ENCODE measurements at regions not wholly inside any gene's neighbourhood (a gene's known extent, or its start where the extent isn't known, plus 50 kb on each side); places are given as distances from the start of the nearest gene placed in this dataset.

- H3F3A ChIP-seq (ENCODE audit: control insufficient read depth, insufficient read depth) = peaks cover 16% of the 10 kb centered on the region
- H3K36me3 ChIP-seq (ENCODE audit: control insufficient read depth, low read length) = peaks cover 10% of the 10 kb centered on the region
- TF ChIP-seq EZH2phosphoT487 (IDR thresholded peaks at IDR 0.05; ENCODE audit: borderline replicate concordance, low read length) = no peak
- no peak for TF ChIP-seq CTCF (IDR thresholded peaks at IDR 0.05; ENCODE audit: low read depth, low read length, poor library complexity, severe bottlenecking)
- peaks cover 4% of the 10 kb centered on the region; the same call in 1 of the 2 replicates for H3K79me2 ChIP-seq (ENCODE audit: control insufficient read depth, low read length)
- H3K27ac ChIP-seq (ENCODE audit: low read depth, low read length) = no peak overlapping the region
- no peaks in the 10 kb centered on the region for H3K27me3 ChIP-seq (ENCODE audit: control insufficient read depth, low read length)
- no peak overlapping the region for H3K4me2 ChIP-seq (ENCODE audit: low read length)
- peaks cover 73% of the 10 kb centered on the region for H3K4me1 ChIP-seq (ENCODE audit: control insufficient read depth, low read length)
- H3K4me3 ChIP-seq (ENCODE audit: low read length) = no peak overlapping the region
- H3K9me2 ChIP-seq (replicated peaks; ENCODE audit: control insufficient read depth, low read length) = no peaks in the 10 kb centered on the region
- H4K20me1 ChIP-seq (ENCODE audit: control insufficient read depth, insufficient read depth, low read depth, low read length) = no peaks in the 10 kb centered on the region
- no peaks in the 10 kb centered on the region for H3K9me3 ChIP-seq (ENCODE audit: control insufficient read depth, insufficient read depth, low read length)
Observed at GRCh38 chr17:77407321-77408277, 266.8 kb downstream of the SEC14L1 start.

GRCh38 chr17:77408284-77408683 is 267.5 kb downstream of the SEC14L1 start:
- Histone ChIP-seq H3K36me3 (ENCODE audit: control insufficient read depth, low read length) (peaks cover 10% of the 10 kb centered on the region), H3K79me2 (ENCODE audit: control insufficient read depth, low read length) (peaks cover 4% of the 10 kb centered on the region; the same call in 1 of the 2 replicates), H3K4me2 (ENCODE audit: low read length) (no peak overlapping the region)

DNA sequence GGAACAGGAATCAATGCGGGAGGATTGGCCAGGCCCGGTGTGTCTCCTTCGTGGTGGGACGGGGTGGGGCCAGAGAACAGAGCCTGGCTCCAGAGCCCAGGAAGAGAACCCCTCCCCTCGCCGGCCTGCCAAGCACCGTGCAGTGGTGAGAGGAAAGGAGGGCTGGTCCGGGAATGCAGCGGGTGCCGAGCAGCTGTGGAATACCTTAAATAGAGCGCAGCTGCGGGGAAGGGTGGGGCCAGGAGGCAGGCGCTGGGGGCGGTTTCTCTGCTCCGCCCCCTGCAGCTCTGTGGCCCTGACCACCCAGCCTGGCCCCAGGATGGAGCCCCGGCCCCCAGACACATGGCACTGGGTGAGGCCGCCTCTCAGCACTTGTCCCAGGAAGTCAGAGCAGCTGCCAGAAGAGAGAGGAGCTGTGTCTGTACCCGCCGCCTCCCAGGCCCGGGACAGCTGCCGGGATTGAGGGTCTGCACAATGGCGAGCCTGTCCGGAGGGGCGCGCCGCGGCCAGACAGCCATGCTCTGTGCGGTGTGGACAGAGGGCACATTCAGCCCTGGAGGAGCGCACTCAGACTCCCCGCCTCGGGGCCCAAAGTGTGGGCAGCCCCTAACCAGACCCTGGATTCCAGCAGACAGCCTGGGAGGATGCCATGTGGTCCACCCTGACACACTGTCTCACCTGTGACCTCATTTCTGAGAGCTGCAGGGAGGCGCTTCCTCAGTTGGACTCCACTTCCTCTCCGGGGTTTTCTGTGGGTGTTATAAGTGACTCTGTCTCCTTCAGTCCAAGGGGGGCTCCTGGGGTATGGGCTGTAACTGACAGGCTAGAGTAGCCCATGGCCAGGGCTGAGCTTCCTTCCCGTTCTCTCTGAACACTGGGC is 268.8 kb downstream of the SEC14L1 start:
- Histone ChIP-seq H3K27me3 (ENCODE audit: control insufficient read depth, low read length) (no peaks in the 10 kb centered on the region), H3K9me2 (replicated peaks; ENCODE audit: control insufficient read depth, low read length) (no peaks in the 10 kb centered on the region), H3K9me3 (ENCODE audit: control insufficient read depth, insufficient read depth, low read length) (no peaks in the 10 kb centered on the region), H3K36me3 (ENCODE audit: control insufficient read depth, low read length) (peaks cover 10% of the 10 kb centered on the region), H3K4me1 (ENCODE audit: control insufficient read depth, low read length) (peaks cover 60% of the 10 kb centered on the region), H3K27ac (ENCODE audit: low read depth, low read length) (no peak overlapping the region), H3K4me2 (ENCODE audit: low read length) (no peak overlapping the region), H3K4me3 (ENCODE audit: low read length) (no peak overlapping the region), H3F3A (ENCODE audit: control insufficient read depth, insufficient read depth) (peaks cover 16% of the 10 kb centered on the region), H4K20me1 (ENCODE audit: control insufficient read depth, insufficient read depth, low read depth, low read length) (no peaks in the 10 kb centered on the region), H3K79me2 (ENCODE audit: control insufficient read depth, low read length) (peaks cover 4% of the 10 kb centered on the region; the same call in 1 of the 2 replicates)
- TF ChIP-seq EZH2phosphoT487 (IDR thresholded peaks at IDR 0.05; ENCODE audit: borderline replicate concordance, low read length) (no peak), CTCF (IDR thresholded peaks at IDR 0.05; ENCODE audit: low read depth, low read length, poor library complexity, severe bottlenecking) (no peak)

More at GRCh38 chr17:77408284-77408683, 267.5 kb downstream of the SEC14L1 start:
- Histone ChIP-seq H4K20me1 (ENCODE audit: control insufficient read depth, insufficient read depth, low read depth, low read length) (no peaks in the 10 kb centered on the region), H3K9me2 (replicated peaks; ENCODE audit: control insufficient read depth, low read length) (no peaks in the 10 kb centered on the region), H3K9me3 (ENCODE audit: control insufficient read depth, insufficient read depth, low read length) (no peaks in the 10 kb centered on the region), H3K27me3 (ENCODE audit: control insufficient read depth, low read length) (no peaks in the 10 kb centered on the region), H3K27ac (ENCODE audit: low read depth, low read length) (no peak overlapping the region), H3K4me1 (ENCODE audit: control insufficient read depth, low read length) (peaks cover 72% of the 10 kb centered on the region), H3F3A (ENCODE audit: control insufficient read depth, insufficient read depth) (peaks cover 16% of the 10 kb centered on the region), H3K4me3 (ENCODE audit: low read length) (no peak overlapping the region)
- no peak for TF ChIP-seq EZH2phosphoT487 (IDR thresholded peaks at IDR 0.05; ENCODE audit: borderline replicate concordance, low read length)
- TF ChIP-seq CTCF (IDR thresholded peaks at IDR 0.05; ENCODE audit: low read depth, low read length, poor library complexity, severe bottlenecking) = no peak
